ENCODE measurements at regions not wholly inside any gene's neighbourhood (a gene's known extent, or its start where the extent isn't known, plus 50 kb on each side); places are given as distances from the start of the nearest gene placed in this dataset.

- no peak for DNase-seq
These were observed 472.3 kb downstream of the MN1 start for GRCh38 chr22:27329131-27329850.

- no peak for DNase-seq
These were observed 471.4 kb downstream of the MN1 start for GRCh38 chr22:27329966-27330645.

GRCh38 chr22:27331526-27332281, 469.9 kb downstream of the MN1 start:
- no peak for DNase-seq

- no peak for DNase-seq
These were observed 466.4 kb downstream of the MN1 start for GRCh38 chr22:27335102-27335660.

GRCh38 chr22:27336151-27337090, 465.1 kb downstream of the MN1 start:
- DNase-seq: no peak

GRCh38 chr22:27337676-27338075, 463.9 kb downstream of the MN1 start:
- no peak for DNase-seq

GRCh38 chr22:27340047-27340446, 461.5 kb downstream of the MN1 start:
- DNase-seq: no peak

GRCh38 chr22:27344546-27344945, 457.0 kb downstream of the MN1 start:
- no peak for DNase-seq

- no peak for DNase-seq
These were observed 455.9 kb downstream of the MN1 start for GRCh38 chr22:27345691-27346090.

- DNase-seq: no peak
These were observed 453.6 kb downstream of the MN1 start for GRCh38 chr22:27347951-27348350.

- no peak for DNase-seq
These were observed 452.9 kb downstream of the MN1 start for GRCh38 chr22:27348634-27349033.

- DNase-seq: no peak
These were observed 452.1 kb downstream of the MN1 start for GRCh38 chr22:27349456-27349855.

- DNase-seq: no peak
These were observed 451.2 kb downstream of the MN1 start for GRCh38 chr22:27350306-27350705.

- no peak for DNase-seq
These were observed 449.1 kb downstream of the MN1 start for GRCh38 chr22:27352426-27352825.

GRCh38 chr22:27358096-27358870, 443.3 kb downstream of the MN1 start:
- DNase-seq: no peak

- DNase-seq: no peak
These were observed 431.3 kb downstream of the MN1 start for GRCh38 chr22:27370269-27370668.

- DNase-seq: no peak
These were observed 430.6 kb downstream of the MN1 start for GRCh38 chr22:27370987-27371386.

GRCh38 chr22:27372364-27372763, 429.2 kb downstream of the MN1 start:
- no peak for DNase-seq

- DNase-seq: no peak
These were observed 428.4 kb downstream of the MN1 start for GRCh38 chr22:27372969-27373670.

- DNase-seq: no peak
These were observed 423.9 kb downstream of the MN1 start for GRCh38 chr22:27377501-27378295.
